ENCODE measurements at regions not wholly inside any gene's neighbourhood (a gene's known extent, or its start where the extent isn't known, plus 50 kb on each side); places are given as distances from the start of the nearest gene placed in this dataset.

DNA sequence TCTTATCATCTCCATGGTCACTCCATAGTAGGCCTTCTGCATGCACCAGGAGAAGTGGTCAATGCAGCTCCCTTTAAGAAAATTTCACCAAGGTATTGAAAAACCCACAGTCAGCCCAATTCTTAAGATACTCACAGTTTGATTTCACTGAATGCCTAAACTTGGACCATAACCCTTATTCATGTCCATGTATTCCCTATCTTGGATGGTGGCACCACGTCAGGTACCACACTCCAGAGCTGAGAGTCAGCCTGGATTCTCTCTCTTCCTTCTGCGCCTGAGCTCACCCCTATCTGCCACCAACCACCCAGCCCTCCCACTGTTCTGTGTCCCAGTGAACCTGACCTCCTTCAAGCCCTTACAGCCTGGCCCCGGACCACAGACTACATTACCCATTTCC, 183.2 kb upstream of the NR2F2 start:
- TF ChIP-seq POLR2A (IDR thresholded peaks at IDR 0.05; ENCODE audit: control extremely low read depth in 1 of 2, low read depth in 2 of 2, low read length in 2 of 2) (no peak), KDM1A (IDR thresholded peaks at IDR 0.05; ENCODE audit: borderline replicate concordance, low read length) (no peak), HDAC6 (IDR thresholded peaks at IDR 0.05; ENCODE audit: low read depth, low read length) (no peak), RFX5 (IDR thresholded peaks at IDR 0.05; ENCODE audit: borderline replicate concordance, low read depth, low read length) (no peak)
- TF ChIP-seq, protein P1, sequence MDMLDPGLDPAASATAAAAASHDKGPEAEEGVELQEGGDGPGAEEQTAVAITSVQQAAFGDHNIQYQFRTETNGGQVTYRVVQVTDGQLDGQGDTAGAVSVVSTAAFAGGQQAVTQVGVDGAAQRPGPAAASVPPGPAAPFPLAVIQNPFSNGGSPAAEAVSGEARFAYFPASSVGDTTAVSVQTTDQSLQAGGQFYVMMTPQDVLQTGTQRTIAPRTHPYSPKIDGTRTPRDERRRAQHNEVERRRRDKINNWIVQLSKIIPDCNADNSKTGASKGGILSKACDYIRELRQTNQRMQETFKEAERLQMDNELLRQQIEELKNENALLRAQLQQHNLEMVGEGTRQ (IDR thresholded peaks at IDR 0.05; ENCODE audit: low read length): no peak
- TF ChIP-seq, protein P2, sequence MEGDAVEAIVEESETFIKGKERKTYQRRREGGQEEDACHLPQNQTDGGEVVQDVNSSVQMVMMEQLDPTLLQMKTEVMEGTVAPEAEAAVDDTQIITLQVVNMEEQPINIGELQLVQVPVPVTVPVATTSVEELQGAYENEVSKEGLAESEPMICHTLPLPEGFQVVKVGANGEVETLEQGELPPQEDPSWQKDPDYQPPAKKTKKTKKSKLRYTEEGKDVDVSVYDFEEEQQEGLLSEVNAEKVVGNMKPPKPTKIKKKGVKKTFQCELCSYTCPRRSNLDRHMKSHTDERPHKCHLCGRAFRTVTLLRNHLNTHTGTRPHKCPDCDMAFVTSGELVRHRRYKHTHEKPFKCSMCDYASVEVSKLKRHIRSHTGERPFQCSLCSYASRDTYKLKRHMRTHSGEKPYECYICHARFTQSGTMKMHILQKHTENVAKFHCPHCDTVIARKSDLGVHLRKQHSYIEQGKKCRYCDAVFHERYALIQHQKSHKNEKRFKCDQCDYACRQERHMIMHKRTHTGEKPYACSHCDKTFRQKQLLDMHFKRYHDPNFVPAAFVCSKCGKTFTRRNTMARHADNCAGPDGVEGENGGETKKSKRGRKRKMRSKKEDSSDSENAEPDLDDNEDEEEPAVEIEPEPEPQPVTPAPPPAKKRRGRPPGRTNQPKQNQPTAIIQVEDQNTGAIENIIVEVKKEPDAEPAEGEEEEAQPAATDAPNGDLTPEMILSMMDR (IDR thresholded peaks at IDR 0.05; ENCODE audit: control extremely low read depth in 1 of 3, insufficient read depth in 1 of 3, low read depth in 1 of 3, low read length in 3 of 3): no peak

Measured in H1 (cell line).